ENCODE measurements at regions not wholly inside any gene's neighbourhood (a gene's known extent, or its start where the extent isn't known, plus 50 kb on each side); places are given as distances from the start of the nearest gene placed in this dataset.

DNA sequence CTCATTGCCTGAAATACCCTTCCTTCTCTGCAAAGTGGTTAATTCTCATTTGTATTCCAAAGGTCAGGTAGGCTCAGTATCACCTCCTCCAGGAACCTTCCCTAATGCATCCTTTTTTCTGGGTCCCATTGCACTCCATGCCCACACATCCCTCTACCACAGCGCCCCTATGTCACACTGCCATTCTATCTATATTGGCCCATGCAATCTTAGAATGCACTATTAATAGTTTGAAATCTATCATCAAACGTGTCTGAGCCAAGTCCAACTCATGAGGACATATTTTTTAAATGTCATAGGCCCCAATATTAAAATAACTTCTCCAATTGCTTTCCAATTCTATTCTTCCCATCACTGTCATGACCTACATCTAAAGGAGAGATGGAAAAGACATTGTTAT lies 495.1 kb downstream of the SOX6 start:
- no peak for TF ChIP-seq GATA3 (IDR thresholded peaks at IDR 0.05; ENCODE audit: low read depth, low read length)
- no peak for TF ChIP-seq GATA2 (IDR thresholded peaks at IDR 0.05; ENCODE audit: low read depth, low read length)

Measured in SH-SY5Y (cell line).